SK-N-SH treated with all-trans-retinoic acid at 6 μM for 48 hours (cell line): ENCODE measurements at regions not wholly inside any gene's neighbourhood (a gene's known extent, or its start where the extent isn't known, plus 50 kb on each side); places are given as distances from the start of the nearest gene placed in this dataset.
A peak's percentile ranks its signal among the peaks of the same experiment; 100 is the strongest.

Source experiments
- ATAC-seq: fragments of 200-7000 bp; cut with Tn5 transposase; 3 replicates; pipeline ENCODE4 v1.9.1; 2020; ENCODE audit warnings: mild to moderate bottlenecking, moderate library complexity
- ARNTL ChIP-seq: fragments of 450-650 bp; formaldehyde crosslinking; IDR thresholded peaks from 2 replicates; pipeline ENCODE4 v1.5.0; 2020; ENCODE audit warnings: low read depth, mild to moderate bottlenecking, moderate library complexity, borderline replicate concordance
- CSDC2 ChIP-seq: fragments of 250-450 bp; sonication (Bioruptor Pico); IDR thresholded peaks from 2 replicates; pipeline ENCODE4 v1.5.0; 2020; ENCODE audit warnings: mild to moderate bottlenecking, moderate library complexity
- ESRRG ChIP-seq: fragments of 250-450 bp; sonication (Bioruptor Pico); IDR thresholded peaks from 2 replicates; pipeline ENCODE4 v1.6.1; 2021; ENCODE audit warnings: mild to moderate bottlenecking
- GLIS3 ChIP-seq: fragments of 250-450 bp; sonication (Bioruptor Pico); IDR thresholded peaks from 2 replicates; pipeline ENCODE4 v1.5.0; 2020; ENCODE audit warnings: mild to moderate bottlenecking, moderate library complexity
- ISL1 ChIP-seq: fragments of 250-450 bp; sonication (Bioruptor Pico); IDR thresholded peaks from 2 replicates; pipeline ENCODE4 v2.1.2; 2022; ENCODE audit warnings: mild to moderate bottlenecking, moderate library complexity
- OSR1 ChIP-seq: fragments of 250-450 bp; sonication (Bioruptor Pico); IDR thresholded peaks from 2 replicates; pipeline ENCODE4 v1.8.0; 2022; ENCODE audit warnings: moderate library complexity, mild to moderate bottlenecking, inconsistent platforms
- PPARA ChIP-seq: fragments of 250-450 bp; sonication (Bioruptor Pico); IDR thresholded peaks from 2 replicates; pipeline ENCODE4 v1.5.0; 2020; ENCODE audit warnings: mild to moderate bottlenecking, borderline replicate concordance
- RARB ChIP-seq: fragments of 250-450 bp; sonication (Bioruptor Pico); IDR thresholded peaks from 2 replicates; pipeline ENCODE4 v1.8.0; 2021; ENCODE audit warnings: mild to moderate bottlenecking, moderate library complexity
- SNAI2 ChIP-seq: fragments of 250-450 bp; sonication (Bioruptor Pico); IDR thresholded peaks from 2 replicates; pipeline ENCODE4 v1.5.0; 2020; ENCODE audit warnings: mild to moderate bottlenecking, moderate library complexity
- TCF4 ChIP-seq: fragments of 250-450 bp; sonication (Bioruptor Pico); IDR thresholded peaks from 2 replicates; pipeline ENCODE4 v1.8.0; 2021; ENCODE audit warnings: mild to moderate bottlenecking, moderate library complexity, borderline replicate concordance
- TOX ChIP-seq: fragments of 250-450 bp; sonication (Bioruptor Pico); IDR thresholded peaks from 2 replicates; pipeline ENCODE4 v1.8.0; 2021; ENCODE audit warnings: mild to moderate bottlenecking, moderate library complexity, borderline replicate concordance
- ZFP3 ChIP-seq: fragments of 250-450 bp; sonication (Bioruptor Pico); IDR thresholded peaks from 2 replicates; pipeline ENCODE4 v1.5.0; 2020; ENCODE audit warnings: mild to moderate bottlenecking, moderate library complexity
- ZFP30 ChIP-seq: fragments of 450-650 bp; formaldehyde crosslinking; IDR thresholded peaks from 2 replicates; pipeline ENCODE4 v1.5.0; 2022; ENCODE audit warnings: mild to moderate bottlenecking, moderate library complexity
- ZNF565 ChIP-seq: fragments of 450-650 bp; formaldehyde crosslinking; conservative IDR thresholded peaks from 2 replicates; pipeline ENCODE4 v1.5.0; 2020; ENCODE audit warnings: low read depth, mild to moderate bottlenecking, moderate library complexity
- ZNF70 ChIP-seq: fragments of 450-650 bp; formaldehyde crosslinking; IDR thresholded peaks from 2 replicates; pipeline ENCODE4 v1.5.0; 2020; ENCODE audit warnings: mild to moderate bottlenecking, moderate library complexity
- ZNF8 ChIP-seq: fragments of 450-650 bp; formaldehyde crosslinking; IDR thresholded peaks from 2 replicates; pipeline ENCODE4 v1.5.0; 2020; ENCODE audit warnings: mild to moderate bottlenecking, moderate library complexity
- TF ChIP-seq, protein P1 (sequence below): fragments of 250-450 bp; sonication (Bioruptor Pico); IDR thresholded peaks from 2 replicates; pipeline ENCODE4 v1.5.1; 2021; ENCODE audit warnings: mild to moderate bottlenecking, moderate library complexity
- TF ChIP-seq, protein P2 (sequence below): fragments of 250-450 bp; sonication (Bioruptor Pico); IDR thresholded peaks from 2 replicates; pipeline ENCODE4 v1.5.0; 2020; ENCODE audit warnings: mild to moderate bottlenecking, moderate library complexity
- TF ChIP-seq, protein P3 (sequence below): fragments of 250-450 bp; sonication (Bioruptor Pico); IDR thresholded peaks from 2 replicates; pipeline ENCODE4 v1.8.0; 2020; ENCODE audit warnings: mild to moderate bottlenecking, moderate library complexity, borderline replicate concordance
- TF ChIP-seq, protein P4 (sequence below): fragments of 250-450 bp; sonication (Bioruptor Pico); IDR thresholded peaks from 2 replicates; pipeline ENCODE4 v1.8.0; 2021; ENCODE audit warnings: low read depth, mild to moderate bottlenecking, moderate library complexity, borderline replicate concordance

DNA sequence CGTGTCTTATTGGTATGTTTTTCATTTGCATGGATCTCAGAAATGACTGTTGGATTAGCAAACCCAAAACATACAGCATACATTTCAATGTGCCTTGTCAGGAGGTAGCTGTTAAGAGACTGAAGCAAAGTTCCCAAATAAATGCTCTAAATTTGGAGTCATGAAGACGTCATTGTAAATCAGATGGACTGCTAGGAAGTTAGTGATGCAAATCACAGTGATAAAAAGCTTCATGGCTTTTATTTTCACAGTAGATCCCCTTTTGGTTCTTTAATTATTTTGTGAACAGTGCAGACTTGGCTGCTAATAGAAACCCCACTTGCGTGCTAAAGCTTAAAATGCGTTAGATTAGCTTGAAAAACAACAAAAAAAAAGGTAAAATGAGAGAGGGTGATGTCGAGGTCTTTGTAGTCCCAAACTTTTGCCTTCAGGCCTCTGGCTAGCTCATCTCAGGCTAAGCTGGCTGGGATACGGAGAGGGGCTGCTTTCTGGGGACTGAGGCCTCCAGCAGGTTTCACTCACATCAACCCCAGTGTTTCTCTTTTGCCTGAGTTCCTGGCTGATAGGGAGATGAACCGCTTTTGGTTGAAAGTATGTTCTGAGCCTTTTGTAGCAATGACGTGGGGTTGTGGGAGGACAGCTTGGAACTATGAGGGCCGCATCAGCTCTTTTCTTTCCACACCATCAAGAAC is 107.1 kb upstream of the CDCA7L start (continued):
- TF ChIP-seq, protein P1, sequence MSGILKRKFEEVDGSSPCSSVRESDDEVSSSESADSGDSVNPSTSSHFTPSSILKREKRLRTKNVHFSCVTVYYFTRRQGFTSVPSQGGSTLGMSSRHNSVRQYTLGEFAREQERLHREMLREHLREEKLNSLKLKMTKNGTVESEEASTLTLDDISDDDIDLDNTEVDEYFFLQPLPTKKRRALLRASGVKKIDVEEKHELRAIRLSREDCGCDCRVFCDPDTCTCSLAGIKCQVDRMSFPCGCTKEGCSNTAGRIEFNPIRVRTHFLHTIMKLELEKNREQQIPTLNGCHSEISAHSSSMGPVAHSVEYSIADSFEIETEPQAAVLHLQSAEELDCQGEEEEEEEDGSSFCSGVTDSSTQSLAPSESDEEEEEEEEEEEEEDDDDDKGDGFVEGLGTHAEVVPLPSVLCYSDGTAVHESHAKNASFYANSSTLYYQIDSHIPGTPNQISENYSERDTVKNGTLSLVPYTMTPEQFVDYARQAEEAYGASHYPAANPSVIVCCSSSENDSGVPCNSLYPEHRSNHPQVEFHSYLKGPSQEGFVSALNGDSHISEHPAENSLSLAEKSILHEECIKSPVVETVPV: no peak
- TF ChIP-seq OSR1 (CRISPR knock-in tag) (no peak), GLIS3 (CRISPR knock-in tag) (no peak), SNAI2 (no peak), ESRRG (CRISPR knock-in tag) (no peak), ISL1 (CRISPR knock-in tag) (no peak)

DNA sequence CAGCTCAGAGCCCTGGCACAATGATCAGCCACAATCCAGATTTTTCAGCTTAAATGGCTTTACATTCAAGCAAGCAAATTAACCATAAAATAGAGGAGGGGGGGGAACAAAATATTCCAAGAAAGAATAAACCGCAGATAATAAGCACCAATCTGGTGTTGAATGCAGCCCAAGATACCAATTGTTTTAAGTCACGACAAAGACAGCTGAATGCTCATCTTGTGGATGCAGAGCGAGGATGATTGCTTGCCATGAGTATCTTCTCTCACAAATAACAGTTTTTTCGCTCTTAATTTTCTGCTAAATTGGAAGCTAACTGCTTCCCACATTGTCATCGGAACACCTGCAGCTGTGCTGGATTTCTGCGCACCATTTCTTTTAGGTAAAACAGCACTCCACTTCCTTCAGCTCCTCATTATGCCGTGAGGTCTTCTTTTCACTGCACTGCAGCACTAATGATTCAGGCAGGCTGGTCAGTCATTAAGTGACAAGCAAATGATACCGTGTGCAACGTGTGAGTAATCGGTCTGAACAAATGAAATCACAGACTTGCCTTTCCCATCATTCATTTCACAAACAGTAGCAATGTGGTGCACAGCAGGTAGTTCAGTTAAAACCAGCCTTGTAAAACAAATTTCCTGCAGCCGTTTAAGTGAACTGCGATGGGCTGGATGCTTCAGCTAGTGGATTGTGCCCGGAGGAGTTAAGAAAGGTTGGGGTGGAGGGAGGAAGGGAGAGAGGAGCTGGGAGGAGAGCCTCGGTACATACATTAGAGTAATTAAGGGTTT is 106.4 kb upstream of the CDCA7L start:
- ATAC-seq: peak; percentile 31
- TF ChIP-seq ZFP30 (CRISPR knock-in tag) (no peak), RARB (CRISPR knock-in tag) (no peak), ZNF8 (CRISPR knock-in tag) (no peak), ESRRG (CRISPR knock-in tag) (no peak), ZNF70 (CRISPR knock-in tag) (no peak), ARNTL (CRISPR knock-in tag) (no peak), TOX (CRISPR knock-in tag) (no peak), CSDC2 (CRISPR knock-in tag) (no peak), ZNF565 (no peak), ZFP3 (CRISPR knock-in tag) (no peak), PPARA (no peak), ISL1 (CRISPR knock-in tag) (no peak), TCF4 (CRISPR knock-in tag) (no peak), SNAI2 (no peak)
- TF ChIP-seq, protein P2, sequence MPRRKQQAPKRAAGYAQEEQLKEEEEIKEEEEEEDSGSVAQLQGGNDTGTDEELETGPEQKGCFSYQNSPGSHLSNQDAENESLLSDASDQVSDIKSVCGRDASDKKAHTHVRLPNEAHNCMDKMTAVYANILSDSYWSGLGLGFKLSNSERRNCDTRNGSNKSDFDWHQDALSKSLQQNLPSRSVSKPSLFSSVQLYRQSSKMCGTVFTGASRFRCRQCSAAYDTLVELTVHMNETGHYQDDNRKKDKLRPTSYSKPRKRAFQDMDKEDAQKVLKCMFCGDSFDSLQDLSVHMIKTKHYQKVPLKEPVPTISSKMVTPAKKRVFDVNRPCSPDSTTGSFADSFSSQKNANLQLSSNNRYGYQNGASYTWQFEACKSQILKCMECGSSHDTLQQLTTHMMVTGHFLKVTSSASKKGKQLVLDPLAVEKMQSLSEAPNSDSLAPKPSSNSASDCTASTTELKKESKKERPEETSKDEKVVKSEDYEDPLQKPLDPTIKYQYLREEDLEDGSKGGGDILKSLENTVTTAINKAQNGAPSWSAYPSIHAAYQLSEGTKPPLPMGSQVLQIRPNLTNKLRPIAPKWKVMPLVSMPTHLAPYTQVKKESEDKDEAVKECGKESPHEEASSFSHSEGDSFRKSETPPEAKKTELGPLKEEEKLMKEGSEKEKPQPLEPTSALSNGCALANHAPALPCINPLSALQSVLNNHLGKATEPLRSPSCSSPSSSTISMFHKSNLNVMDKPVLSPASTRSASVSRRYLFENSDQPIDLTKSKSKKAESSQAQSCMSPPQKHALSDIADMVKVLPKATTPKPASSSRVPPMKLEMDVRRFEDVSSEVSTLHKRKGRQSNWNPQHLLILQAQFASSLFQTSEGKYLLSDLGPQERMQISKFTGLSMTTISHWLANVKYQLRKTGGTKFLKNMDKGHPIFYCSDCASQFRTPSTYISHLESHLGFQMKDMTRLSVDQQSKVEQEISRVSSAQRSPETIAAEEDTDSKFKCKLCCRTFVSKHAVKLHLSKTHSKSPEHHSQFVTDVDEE: no peak
- TF ChIP-seq, protein P3, sequence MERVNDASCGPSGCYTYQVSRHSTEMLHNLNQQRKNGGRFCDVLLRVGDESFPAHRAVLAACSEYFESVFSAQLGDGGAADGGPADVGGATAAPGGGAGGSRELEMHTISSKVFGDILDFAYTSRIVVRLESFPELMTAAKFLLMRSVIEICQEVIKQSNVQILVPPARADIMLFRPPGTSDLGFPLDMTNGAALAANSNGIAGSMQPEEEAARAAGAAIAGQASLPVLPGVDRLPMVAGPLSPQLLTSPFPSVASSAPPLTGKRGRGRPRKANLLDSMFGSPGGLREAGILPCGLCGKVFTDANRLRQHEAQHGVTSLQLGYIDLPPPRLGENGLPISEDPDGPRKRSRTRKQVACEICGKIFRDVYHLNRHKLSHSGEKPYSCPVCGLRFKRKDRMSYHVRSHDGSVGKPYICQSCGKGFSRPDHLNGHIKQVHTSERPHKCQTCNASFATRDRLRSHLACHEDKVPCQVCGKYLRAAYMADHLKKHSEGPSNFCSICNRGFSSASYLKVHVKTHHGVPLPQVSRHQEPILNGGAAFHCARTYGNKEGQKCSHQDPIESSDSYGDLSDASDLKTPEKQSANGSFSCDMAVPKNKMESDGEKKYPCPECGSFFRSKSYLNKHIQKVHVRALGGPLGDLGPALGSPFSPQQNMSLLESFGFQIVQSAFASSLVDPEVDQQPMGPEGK (CRISPR knock-in tag): no peak
- TF ChIP-seq, protein P1: no peak
- TF ChIP-seq, protein P4, sequence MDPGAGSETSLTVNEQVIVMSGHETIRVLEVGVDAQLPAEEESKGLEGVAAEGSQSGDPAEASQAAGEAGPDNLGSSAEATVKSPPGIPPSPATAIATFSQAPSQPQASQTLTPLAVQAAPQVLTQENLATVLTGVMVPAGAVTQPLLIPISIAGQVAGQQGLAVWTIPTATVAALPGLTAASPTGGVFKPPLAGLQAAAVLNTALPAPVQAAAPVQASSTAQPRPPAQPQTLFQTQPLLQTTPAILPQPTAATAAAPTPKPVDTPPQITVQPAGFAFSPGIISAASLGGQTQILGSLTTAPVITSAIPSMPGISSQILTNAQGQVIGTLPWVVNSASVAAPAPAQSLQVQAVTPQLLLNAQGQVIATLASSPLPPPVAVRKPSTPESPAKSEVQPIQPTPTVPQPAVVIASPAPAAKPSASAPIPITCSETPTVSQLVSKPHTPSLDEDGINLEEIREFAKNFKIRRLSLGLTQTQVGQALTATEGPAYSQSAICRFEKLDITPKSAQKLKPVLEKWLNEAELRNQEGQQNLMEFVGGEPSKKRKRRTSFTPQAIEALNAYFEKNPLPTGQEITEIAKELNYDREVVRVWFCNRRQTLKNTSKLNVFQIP (CRISPR knock-in tag): no peak
